ENCODE measurements at regions not wholly inside any gene's neighbourhood (a gene's known extent, or its start where the extent isn't known, plus 50 kb on each side); places are given as distances from the start of the nearest gene placed in this dataset.
A peak's percentile ranks its signal among the peaks of the same experiment; 100 is the strongest.

DNA sequence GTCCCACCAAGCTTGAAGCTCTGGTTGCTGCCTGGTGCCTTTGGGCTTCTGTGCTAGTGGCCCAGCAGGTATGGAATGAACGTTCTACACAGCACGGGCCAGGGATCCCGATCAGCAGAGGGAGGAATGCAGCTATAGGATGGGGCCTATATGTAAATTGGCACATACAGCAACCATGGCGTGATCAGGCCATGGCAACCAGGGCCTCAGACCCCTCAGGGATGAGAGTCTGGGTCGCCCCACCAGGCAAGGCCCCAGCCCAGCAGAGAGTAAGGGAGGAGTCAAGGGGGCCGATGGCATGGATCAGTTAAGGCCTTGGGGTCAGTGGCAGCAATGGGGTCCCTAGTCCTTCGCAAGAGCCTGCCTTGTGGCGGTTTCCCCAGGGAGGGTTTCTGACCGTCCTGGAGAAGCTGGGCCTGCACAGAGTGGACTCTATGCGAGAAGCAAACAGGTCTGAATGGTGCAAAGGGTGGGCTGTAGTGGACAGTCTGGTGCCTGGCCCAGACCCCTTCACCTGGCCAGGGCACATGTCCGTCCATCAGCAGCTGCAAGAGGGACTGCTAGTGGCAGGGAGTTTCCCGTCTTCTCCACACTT is 98.2 kb upstream of the SLC22A11 start:
- DNase-seq = no peak

DNA sequence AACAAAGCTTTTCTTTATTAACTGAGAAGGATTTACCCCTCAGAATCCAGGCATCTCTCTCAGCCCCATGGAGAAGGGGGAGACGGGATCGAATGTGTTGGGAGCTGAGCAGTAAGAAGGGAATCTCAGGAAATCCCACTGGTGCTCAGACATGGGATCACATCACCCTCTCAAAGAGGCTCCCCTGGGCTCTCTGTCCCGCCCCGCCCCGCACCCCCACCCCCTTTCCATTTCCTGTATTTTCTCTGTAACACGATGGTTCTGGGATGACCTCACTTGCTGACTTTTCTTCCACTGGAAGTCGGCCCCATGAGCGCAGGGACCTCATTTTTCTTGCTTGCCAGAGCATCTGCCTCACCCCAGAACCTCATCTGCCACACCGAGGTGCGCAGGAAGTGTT is 96.7 kb upstream of the SLC22A11 start:
- no peak for DNase-seq

DNA sequence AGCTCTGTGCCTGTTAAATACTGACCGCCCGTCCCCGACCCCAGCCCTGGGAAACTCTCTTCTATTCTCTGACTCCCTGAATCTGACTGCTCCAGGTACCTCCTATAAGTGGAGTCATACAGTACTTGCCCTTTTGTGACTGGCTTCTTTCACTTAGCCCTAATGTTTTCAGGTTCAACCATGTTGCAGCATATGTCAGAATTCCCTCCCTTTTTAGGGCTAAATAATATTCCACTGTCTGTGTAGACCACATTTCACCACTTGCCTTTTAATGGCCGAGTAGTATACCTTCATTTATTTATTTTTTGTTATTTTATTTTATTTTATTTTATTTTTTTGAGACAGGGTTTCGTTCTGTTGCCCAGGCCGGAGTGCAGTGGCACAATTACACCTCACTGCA is 96.1 kb upstream of the SLC22A11 start:
- DNase-seq = no peak

DNA sequence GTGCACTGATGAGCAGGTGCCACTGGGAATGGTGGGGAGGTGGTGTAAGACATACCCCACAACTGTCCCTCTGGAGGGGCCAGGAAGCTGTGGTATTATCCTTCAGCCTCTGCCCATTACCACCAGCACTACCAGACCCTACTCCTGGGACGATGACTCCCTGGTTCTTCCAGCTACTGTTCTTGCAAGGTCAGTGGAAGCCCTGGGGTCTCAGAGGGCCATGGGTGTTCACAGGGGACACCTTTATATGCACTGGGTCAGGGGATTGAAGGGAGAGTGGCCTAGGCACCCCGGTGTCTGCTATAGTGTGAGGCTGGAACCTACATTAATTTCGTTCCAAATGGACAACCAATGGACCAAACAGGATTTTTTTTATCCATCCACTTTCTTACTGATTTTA is 94.7 kb upstream of the SLC22A11 start:
- no peak for DNase-seq

DNA sequence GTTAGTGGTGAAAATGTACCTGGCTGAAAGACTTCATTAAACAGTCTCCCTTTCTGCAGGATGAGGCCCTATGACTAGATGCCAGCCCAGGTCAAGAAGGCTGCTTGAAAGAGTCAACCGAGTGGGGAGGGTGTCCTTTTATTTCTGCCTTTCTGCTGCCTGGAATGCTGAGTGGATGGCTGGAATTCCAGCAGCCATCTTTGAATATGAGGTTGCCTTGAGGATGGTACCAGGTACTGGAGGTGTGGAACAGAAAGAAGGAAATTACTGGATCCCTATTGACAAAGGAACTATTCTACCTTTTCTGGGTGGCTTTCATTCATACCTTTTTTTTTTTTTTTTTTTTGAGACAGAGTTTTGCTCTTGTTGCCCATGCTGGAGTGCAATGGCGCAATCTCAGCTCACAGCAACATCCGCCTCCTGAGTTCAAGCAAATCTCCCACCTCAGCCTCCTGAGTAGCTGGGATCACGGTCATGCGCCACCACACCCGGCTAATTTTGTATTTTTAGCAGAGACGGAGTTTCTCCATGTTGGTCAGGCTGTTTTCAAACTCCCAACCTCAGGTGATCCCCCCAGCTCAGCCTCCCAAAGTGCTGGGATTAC is 89.5 kb upstream of the SLC22A11 start:
- DNase-seq = no peak

DNA sequence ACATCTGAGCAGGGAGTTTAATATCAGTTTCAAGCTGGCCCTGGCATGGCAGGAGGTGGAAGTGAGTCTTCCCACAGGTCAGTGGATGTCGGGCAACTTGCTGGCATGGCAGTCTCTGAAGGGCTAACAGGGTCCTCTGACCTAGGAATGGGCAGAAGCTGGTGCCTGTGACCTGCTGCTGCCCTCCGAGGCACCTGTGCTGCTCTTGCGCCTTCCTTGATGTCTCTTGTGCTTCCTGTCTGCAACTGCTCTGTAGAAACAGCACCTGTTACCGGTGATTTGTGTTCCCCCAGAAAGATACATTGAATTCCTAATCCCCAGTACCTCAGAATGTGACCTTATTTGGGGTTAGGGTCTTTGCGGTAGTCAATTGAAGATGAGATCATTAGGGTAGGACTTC is 86.5 kb upstream of the SLC22A11 start:
- DNase-seq = no peak

DNA sequence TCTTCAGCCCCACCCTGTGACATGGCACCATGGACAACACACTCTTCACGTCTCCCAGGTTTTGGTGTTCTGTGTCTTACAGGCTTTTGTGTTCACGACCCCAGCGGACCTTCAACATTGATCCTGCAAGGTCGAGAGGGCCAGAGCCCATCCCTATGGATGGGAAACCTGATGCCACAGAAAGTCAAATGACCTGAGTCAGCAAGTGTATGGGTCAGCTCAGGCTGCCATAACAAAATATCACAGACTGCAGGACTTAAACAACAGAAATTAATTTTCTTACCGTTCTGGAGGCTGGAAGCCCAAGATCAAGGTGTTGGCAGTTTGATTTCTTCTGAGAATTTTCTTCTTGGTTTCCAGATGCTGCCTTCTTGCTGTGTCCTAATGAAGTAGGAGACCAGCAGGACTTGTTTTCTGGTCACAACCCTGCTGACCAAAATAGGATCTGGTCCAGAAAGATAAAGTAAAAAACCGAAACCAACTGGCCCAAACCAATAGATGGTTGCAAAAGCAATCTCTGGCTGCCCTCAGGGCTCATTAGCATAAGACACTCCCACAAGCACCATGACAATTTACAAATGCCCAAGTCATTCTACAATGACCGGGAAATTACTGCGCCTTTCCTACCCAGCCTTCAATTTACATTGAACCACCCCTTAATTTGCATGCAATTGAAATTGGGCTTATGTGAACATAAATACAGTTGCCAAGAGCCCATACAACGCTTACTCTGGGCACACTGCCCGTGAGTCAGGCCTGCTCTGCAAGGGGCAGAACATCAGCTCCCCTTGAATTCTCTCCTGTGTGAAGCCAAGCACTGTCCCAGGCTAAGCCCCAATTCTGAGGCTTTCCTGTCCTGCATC is 82.9 kb upstream of the SLC22A11 start:
- DNase-seq = no peak

DNA sequence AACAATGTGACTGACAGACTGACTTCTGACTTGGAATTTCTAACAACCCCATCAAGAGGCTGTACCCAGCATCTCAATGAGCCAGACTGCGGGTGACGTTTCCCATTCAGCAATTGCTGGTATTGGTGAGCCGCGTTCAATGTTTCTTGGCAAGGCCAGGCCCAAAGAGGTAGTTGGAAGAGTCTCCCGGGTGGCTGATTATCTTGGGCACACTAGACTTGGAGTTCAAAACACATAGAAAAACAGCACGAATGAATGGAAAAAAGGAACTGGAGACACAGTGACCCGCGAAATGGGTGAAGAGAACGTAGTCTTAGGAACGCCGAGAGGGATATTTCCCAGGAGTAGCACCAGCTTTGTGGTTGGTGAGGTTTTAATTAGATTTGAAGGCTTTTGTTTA is 81.1 kb upstream of the SLC22A11 start:
- DNase-seq = no peak

DNA sequence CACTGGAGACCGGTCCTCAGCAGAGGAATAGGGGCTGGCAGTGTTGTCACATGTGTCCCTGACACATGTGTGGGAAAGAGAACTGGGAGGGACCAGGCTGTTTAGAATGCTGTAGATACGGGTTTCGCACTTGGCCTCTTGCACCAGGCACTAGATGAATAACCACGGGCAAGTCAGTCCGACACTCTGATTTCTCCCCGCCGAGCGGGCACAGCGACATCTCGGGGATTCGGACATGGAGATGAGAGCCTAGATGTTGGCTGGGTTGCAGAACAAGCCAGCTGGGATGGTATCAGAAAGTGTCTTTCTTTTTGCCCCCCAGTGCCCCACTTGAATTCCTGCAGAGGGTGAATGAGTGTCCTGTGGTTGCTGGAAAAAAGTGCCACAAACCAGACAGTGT is 80.6 kb upstream of the SLC22A11 start:
- no peak for DNase-seq

DNA sequence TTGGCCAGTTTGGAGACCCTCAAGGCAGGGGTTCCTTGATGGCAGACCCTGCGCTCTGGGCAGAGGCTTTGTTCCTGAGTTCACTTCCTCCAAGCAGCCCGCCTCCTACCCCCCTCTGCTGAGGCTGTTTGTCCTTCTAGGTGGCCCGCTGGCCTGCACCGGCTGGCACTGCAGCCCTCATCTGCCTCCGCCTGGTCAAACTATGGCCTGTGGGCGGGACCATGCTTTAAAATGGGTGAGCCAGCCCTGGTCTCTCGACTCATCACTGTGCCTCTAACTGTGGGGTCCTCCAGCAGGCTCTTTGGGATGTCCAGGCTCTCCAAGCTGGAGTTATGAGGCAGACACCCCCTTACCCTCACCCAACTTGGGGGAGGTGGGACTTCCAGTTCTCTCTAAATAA is 78.9 kb upstream of the SLC22A11 start:
- no peak for DNase-seq

DNA sequence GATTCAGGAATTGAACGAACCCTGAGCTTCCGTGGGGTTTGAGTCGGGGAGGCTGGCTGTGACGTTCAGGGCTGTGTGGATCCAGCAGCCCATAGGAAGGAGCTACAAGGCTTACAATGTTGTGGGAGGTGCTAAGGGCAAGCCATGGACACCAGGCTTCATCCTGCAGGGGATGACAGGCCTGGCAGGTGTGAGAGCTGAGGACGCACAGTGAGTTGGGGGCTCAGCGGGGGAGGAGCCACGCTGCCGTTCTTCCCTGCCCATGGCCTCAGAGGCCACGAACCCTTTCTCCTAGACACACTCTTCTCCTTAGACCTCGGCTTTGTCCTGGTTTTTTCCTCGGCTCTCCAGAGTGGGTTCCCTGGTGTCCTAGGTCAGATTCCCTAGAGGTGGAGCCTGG is 78.1 kb upstream of the SLC22A11 start:
- no peak for DNase-seq

DNA sequence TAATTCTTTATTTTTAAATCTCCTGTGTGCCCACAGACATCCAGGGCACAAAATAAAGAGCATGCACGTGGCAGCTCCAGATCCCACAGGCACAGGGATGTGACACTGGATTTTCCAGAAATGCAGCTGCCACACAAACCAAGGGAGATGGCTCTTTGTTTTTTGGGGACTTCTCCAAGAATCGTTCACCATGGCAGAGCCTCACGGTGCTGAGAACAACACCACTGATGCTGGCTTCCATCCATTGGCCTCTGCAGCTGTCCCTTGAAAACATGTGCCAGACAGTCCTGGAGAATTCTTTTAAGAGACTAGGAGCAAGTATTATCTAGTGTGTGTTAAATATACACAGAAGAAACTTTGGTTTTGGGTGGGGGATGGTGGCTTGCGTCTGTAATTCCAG is 73.2 kb upstream of the SLC22A11 start:
- no peak for DNase-seq

DNA sequence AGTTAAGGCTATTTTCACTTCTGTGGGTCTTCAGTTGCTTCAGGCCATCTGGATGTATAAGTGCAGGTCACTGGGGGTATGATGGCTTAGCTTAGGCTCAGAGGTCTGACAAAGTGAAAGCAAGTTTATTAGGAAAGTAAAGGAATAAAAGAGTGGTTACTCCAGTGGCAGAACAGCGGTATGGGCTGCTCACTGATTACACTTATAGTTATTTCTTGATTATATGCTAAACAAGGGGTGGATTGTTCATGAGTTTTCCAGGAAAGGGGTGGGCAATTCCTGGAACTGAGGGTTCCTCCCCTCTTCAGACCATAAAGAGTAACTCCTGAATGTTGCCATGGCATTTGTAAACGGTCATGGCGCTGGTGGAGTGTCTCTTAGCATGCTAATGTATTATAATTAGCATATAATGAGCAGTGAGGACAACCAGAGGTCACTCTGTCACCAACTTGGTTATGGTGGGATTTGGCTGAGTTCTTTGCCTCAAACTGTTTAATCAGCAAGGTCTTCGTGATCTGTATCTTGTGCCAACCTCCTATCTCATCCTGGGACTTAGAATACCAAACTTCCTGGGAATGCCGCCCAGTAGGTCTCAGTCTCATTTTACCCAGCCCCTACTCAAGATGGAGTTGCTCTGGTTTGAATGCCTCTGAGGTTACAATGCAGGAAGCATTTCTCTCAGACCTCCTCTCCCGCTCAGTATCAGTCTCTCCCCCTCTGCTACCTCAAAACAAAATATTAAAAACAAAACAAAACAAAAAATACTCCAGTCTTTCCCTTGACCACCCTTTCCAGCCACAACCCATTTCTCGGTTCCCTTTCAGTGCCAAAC is 71.3 kb upstream of the SLC22A11 start:
- no peak for DNase-seq

DNA sequence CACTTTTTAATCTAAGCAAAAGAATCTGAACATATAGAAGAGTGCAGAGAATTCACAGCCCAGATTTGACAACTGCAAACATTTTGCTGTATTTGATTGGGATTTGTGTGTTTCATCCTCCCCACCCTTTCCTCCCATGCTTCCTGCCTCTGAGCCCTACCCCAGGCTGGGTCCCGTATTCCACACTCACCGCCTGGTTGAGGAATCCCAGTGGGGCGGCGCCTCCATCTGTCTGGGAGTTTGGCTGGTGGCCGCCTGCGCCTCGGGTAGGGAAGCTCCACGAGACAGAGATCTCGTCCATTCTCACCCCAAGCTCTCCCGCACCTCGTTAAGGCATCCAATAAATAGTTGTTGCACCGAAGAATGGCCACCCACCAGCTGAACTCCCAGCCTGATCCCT is 70.7 kb upstream of the SLC22A11 start:
- DNase-seq = no peak

DNA sequence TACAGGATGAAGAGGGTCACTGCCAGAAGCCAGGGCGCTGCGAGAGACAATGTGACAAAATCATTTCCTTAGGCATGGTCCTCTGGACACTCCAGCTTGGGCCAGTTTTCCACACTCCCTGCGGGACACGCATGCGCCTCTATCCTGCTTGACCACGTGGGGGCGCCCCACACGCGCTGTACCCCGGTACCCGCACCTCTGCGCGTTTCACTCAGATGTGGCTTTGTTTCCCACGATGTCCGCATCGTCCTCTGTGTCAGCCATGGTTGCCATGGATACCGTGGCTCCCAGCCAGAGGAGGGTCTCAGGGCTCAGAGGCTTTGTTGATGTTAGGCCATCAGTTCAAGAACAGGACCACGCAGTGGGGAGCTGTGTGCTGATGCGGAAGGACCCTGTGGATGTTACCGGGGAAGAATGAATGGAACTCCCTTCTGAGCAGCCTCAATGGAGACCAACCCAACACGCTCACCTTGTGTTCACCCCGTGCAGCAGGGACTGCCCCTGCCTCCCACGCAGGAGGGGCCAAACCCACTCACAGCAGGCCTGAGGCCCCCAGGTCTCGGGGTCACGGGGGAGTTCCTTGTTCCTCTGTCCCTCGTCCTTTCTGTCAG is 65.8 kb upstream of the SLC22A11 start:
- peak; percentile 18 to 24 for DNase-seq

DNA sequence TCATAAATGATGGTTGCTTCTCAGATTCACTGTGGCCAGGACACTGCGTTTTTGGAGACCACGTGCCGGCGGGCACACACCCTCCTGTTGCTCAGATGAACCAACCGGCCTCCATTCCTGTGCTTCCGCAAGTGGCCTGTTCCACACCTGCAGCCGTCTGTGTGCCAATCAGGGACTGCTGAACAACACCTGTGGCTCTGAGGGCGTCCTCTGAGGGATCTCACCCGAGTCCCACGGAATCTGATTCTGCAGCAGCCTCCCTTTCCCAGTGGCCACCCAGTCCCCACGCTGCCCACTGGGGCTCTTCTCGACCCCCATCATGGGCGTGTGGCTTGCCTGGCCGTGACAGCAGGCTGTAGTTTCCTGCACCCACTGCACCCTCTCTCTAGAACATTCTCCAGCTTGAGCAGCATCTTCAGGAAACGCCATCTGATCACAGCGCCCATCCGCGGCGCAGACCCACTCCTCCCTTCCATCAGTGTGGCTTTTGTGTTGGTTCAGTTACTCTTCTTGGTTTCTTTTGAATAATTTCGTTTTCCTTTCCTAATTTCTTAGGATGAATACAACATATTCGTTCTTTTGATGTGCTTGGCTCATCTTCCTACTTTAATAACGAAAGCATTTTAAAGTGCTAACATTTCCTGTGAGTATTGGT is 65.1 kb upstream of the SLC22A11 start:
- DNase-seq = no peak

DNA sequence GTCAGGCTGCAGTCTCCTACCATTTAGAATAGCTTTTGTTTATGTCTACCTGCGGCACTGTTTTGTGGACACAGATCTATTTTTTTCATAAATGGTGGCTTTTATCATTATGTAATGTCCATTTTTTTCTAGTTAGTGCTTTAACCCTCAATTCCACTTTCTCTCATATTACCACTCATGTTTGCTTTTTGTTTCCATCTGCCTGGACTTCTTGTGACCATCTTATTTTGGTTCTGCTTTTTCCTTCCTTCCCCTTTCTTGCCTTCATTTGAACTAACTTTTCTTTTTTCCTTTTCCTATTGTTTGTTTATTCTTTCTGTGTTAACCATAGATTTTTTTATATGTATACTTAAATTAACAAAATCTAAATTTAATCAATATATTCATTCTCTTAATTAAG is 63.2 kb upstream of the SLC22A11 start:
- DNase-seq = no peak

DNA sequence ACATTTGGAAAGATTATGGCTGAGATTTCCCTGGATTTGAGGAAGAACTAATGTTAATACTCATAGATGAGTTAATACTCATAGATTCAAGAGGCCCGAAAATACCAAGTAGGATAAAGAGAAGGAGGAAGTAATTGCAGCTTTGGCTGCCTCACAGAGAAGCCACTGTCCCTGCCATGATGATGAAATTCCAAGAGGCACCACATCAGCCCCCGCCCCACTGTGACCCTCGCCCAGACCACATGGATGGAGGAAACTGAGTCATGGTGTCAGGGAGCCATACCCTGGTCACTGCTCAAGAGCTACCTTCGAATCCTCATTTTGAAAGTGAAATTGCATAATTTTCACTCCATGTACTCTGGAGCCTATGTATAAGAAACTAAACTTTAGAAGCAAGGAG is 57.6 kb upstream of the SLC22A11 start:
- DNase-seq = no peak

DNA sequence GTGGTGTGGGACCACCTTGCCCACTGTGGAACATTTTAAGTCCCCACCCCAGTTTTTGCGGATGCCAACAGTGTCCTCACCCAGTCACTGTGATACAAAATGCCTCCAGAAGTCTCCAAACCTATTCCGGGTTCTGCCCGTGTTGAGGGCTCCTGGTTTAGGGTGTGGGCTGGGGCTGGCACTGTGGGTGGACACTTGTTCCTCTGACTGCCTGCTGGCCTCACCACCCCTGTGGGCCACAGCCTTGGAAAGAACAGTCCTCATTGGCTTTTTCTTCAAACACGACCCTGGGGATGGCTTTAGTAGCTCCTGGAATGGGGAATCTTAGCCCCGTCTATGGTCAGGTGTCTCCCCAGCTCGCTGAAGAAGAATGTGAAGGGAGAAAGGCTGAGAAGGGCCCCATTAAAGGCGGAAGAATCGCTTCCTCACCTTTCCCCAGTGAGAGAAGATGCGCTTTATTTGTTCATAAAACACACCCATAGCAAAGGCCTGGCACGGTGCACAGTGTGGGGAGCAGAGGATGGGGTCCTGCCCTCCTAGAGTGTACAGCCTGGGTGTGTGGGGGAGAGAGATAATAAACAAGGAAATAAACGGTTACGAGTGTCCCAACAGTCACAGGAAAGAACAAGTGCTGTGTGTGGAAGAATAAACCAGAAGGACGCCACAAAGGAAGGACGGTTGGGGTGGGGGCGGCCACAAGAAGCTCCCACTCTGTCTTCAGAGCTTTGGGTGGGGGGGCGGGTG is 56.3 kb upstream of the SLC22A11 start:
- no peak for DNase-seq

DNA sequence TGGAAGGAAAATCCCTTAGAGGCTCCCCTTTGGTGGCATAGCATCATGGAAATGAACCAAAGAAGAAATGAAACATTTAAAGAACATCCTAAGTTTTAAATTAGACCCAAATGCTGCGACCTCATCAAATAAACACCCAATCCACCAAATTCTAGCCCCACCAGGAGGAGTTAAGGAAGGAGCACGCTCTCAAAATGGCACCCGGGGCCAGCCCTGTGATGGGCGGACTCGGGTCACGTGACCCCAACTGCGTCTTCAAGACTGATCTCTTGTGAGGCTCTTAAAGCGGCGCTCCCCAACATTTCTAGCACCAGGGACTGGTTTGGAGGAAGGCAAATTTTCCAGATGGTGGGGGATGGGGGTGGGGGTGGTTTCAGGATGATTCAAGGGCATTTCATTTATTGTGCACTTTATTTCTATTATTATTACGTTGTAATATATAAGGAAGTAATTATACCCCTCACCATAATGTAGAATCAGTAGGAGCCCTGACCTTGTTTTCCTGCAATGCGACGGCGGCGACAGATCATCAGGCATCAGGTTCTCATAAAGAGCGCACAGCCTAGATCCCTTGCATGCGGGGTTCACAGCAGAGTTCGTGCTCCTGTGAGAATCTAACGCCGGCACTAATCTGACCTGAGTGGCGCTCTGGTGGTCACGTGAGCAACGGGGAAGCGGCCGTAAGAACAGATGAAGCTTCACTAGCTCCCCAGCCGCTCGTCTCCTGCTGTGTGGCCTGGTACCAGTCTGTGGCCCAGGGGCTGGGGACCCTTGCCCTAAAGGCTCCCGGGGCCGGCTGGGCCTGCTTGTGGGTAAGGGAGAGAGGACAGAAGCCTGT is 55.3 kb upstream of the SLC22A11 start:
- DNase-seq = no peak
